Large intestine (tissue), 3 donors: ENCODE measurements at regions not wholly inside any gene's neighbourhood (a gene's known extent, or its start where the extent isn't known, plus 50 kb on each side); places are given as distances from the start of the nearest gene placed in this dataset.

Experiments
- DNase-seq, 2 donors: peaks; one replicate each; pipeline versions ENCODE4 v3.0.0 to v3.0.0-alpha.2; 2013
- H3K27ac ChIP-seq: one replicate; pipeline ENCODE4 v1.5.1; 2013; ENCODE audit warnings: low read length
- H3K27me3 ChIP-seq: 2 replicates; pipeline ENCODE4 v1.6.1; 2013; ENCODE audit warnings: low read length; ENCODE audit not compliant: control insufficient read depth, insufficient read depth
- H3K36me3 ChIP-seq: 2 replicates; pipeline ENCODE4 v1.6.1; 2013; ENCODE audit warnings: low read length; ENCODE audit not compliant: control insufficient read depth, insufficient read depth
- H3K4me1 ChIP-seq: one replicate; pipeline ENCODE4 v1.6.1; 2013; ENCODE audit warnings: low read length; ENCODE audit not compliant: control insufficient read depth, insufficient read depth
- H3K4me3 ChIP-seq: one replicate; pipeline ENCODE4 v1.5.1; 2013; ENCODE audit warnings: low read length
- H3K9me3 ChIP-seq: one replicate; pipeline ENCODE4 v1.6.1; 2013; ENCODE audit warnings: mild to moderate bottlenecking, low read depth, low read length, moderate library complexity; ENCODE audit not compliant: control insufficient read depth
- WGBS: methylation state at CpG from one replicate; pipeline ENCODE4 v1.1.5; 2013; ENCODE audit warnings: low lambda C conversion rate; ENCODE audit not compliant: insufficient coverage; 5-methylcytosine and 5-hydroxymethylcytosine counted together

DNA sequence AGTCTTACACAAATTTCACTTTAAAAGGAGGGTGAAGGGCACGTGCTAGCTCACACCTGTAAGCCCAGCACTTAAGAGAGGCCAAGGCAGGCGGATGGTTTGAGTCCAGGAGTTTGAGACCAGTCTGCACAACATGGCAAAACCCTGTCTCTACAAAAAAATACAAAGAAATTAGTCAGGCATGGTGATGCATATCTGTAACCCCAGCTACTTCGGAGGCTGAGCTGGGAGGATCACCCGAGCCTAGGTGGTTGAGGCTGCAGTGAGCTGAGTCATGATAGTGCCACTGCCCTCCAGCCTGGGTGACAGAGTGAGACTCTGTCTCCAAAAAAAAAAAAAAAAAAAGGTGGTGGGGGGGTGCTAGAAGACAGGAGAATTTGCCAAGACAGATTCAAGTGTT lies 237.3 kb upstream of the KLF14 start:
- H3K4me3 ChIP-seq: no peak overlapping the region
- WGBS: 100% methylated on average over 1 of the region's 4 CpGs

DNA sequence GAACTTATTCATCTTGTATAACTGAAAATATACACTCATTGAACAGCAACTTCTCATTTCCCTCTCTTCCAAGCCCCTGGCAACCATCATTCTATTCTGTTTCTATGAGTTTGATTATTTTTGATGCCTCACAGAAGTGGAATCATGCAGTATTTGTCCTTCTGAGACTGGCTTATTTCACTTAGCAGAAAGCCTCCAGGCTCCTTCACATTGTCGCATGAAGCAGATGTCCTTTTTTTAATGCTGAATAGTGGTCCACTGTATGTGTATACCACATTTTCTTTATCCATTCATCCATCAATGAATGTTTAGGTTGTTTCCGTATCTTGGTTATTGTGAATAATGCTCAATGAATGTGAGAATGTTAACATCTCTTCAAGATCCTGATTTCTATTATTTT lies 238.2 kb upstream of the KLF14 start:
- Histone ChIP-seq H3K36me3 (no peaks in the 10 kb centered on the region), H3K27ac (no peak overlapping the region), H3K4me1 (no peaks in the 10 kb centered on the region), H3K27me3 (no peaks in the 10 kb centered on the region), H3K9me3 (no peaks in the 10 kb centered on the region), H3K4me3 (no peak overlapping the region)
- DNase-seq: no peak
- 80% methylated on average over 2 of the region's 2 CpGs for WGBS

More for the DNA sequence above, 237.3 kb upstream of the KLF14 start:
- H3K27ac ChIP-seq: no peak overlapping the region
- H3K36me3 ChIP-seq: no peaks in the 10 kb centered on the region
- no peaks in the 10 kb centered on the region for H3K4me1 ChIP-seq
- no peak for DNase-seq
- H3K9me3 ChIP-seq: no peaks in the 10 kb centered on the region
- H3K27me3 ChIP-seq: no peaks in the 10 kb centered on the region

DNA sequence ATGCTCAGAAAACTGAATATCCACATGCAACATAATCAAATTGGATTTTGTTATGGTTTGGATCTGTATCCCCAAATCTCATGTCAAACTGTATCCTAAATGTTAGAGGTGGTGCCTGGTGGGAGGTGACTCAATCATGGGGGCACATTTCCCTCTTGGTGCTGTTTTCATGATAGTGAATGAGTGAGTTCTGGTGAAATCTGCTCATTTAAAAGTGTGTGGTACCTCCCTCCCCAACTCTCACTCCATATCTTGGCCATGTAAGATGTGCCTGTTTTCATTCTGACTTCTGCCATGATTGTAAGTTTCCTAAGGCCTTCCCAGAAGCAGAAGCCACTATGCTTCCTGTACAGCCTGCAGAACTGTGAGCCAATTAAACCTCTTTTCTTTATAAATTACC lies 239.6 kb upstream of the KLF14 start:
- no peaks in the 10 kb centered on the region for H3K9me3 ChIP-seq
- no peaks in the 10 kb centered on the region for H3K36me3 ChIP-seq
- H3K4me1 ChIP-seq: no peaks in the 10 kb centered on the region
- H3K27ac ChIP-seq: no peak overlapping the region
- no peaks in the 10 kb centered on the region for H3K27me3 ChIP-seq
- H3K4me3 ChIP-seq: no peak overlapping the region
- DNase-seq: no peak

DNA sequence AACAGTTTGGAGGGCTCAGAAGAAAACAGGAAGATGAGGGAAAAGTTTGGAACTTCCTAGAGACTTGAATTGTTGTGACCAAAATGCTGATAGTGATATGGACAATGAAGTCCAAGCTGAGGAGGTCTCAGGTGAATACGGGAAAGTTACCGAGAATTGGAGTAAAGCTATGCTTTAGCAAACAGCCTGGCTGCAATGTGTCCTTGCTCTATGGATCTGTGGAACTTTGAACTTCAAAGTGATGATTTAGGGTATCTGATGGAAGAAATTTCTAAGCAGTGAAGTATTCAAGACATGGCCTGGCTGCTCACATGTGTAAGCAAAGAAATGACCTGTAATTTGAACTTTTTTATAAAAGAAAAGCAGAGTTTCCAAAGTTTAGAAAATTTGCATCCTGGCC lies 240.2 kb upstream of the KLF14 start:
- Histone ChIP-seq H3K27me3 (no peaks in the 10 kb centered on the region), H3K4me3 (no peak overlapping the region), H3K9me3 (no peaks in the 10 kb centered on the region), H3K27ac (no peak overlapping the region), H3K36me3 (no peaks in the 10 kb centered on the region), H3K4me1 (no peaks in the 10 kb centered on the region)
- DNase-seq: no peak
- whole genome bisulfite sequencing: 100% methylated on average over 2 of the region's 2 CpGs

DNA sequence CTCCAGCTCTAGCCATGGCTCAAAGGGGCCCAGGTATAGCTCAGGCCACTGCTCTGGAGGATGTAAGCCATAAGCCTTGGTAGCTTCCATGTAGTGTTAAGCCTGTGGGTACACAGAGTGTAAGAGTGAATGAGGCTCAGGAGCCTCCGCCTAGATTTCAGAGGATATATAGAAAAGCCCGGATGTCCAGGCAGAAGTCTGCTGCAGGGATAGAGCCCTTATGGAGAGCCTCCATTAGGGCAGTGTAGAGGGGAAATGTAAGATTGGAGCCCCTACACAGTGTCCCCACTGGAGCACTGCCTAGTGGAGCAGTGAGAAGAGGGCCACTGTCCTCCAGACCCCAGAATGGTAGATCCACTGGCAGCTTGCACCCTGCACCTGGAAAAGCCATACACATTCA lies 240.8 kb upstream of the KLF14 start:
- H3K27ac ChIP-seq: no peak overlapping the region
- WGBS: no CpG with 5 or more reads among the region's 2 CpGs
- H3K27me3 ChIP-seq: no peaks in the 10 kb centered on the region
- H3K4me1 ChIP-seq: no peaks in the 10 kb centered on the region
- H3K4me3 ChIP-seq: no peak overlapping the region
- no peaks in the 10 kb centered on the region for H3K36me3 ChIP-seq
- H3K9me3 ChIP-seq: no peaks in the 10 kb centered on the region
- no peak for DNase-seq

DNA sequence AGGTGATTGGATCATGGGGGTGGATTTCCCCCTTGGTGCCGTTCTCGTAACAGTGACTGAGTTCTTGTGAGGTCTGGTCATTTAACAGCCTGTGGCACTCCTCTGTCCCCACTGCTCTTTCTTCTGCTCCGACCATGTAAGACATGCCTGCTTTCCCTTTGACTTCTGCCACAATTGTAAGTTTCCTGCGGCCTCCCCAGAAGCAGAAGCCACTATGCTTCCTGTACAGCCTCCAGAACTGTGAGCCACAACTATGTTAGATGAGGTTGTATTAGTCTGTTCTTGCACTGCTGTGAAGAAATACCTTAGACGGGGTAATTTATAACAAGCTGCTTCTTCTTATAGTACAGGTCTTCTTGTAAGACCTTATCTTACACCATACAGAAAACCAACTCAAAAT lies 241.7 kb upstream of the KLF14 start:
- H3K36me3 ChIP-seq: no peaks in the 10 kb centered on the region
- H3K27me3 ChIP-seq: no peaks in the 10 kb centered on the region
- H3K27ac ChIP-seq: no peak overlapping the region
- no CpG with 5 or more reads among the region's 5 CpGs for WGBS
- H3K4me3 ChIP-seq: no peak overlapping the region
- no peak for DNase-seq
- no peaks in the 10 kb centered on the region for H3K9me3 ChIP-seq
- H3K4me1 ChIP-seq: no peaks in the 10 kb centered on the region

DNA sequence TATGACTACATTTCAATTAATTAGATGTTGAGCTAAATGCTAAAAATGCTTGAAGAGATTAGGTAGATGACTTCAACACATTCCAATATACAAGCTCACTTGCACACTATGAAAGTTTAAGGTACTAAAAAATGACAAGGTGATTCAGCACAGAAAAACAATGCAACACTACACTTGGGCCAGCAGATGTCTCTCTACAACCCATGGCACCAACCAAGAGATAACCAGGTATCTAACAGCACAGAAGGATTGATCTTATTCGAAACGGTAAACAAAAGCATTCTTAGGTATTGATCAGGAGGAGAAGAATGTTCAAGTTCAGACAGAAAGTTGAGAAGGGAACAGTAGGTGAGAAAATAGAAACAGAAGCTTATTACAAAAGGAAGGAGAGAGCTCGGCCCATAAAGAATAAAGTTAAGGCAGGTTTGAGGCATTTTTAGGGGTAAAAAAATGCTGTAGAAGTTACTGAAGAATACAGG lies 248.2 kb upstream of the KLF14 start:
- peaks cover 5% of the 10 kb centered on the region for H3K4me1 ChIP-seq

DNA sequence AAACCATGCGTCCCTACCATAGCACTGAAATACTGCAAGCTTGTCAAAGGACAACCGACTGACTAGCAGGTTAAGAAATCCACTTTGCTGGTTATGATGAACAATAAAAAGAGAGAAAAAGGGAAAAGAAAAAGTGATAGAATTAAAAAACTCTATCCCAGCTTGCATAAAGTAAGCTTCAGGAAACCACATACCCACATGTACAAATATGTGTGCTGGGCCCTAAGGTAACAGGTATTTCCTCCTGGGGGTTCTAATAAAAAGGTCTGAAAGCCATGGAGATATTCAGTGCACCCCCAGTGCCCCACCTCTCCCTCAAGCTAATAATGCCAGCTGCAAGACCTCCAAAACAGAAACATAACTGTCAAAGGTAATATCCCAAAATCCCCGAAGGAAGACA lies 248.6 kb upstream of the KLF14 start:
- no peaks in the 10 kb centered on the region for H3K9me3 ChIP-seq
- no peaks in the 10 kb centered on the region for H3K36me3 ChIP-seq
- H3K4me1 ChIP-seq: peaks cover 5% of the 10 kb centered on the region
- H3K4me3 ChIP-seq: no peak overlapping the region
- H3K27me3 ChIP-seq: no peaks in the 10 kb centered on the region
- no CpG with 5 or more reads among the region's 3 CpGs for WGBS
- no peak for DNase-seq
- H3K27ac ChIP-seq: no peak overlapping the region

More for the DNA sequence above, 248.2 kb upstream of the KLF14 start:
- H3K27me3 ChIP-seq: no peaks in the 10 kb centered on the region
- WGBS: 75% methylated on average over 1 of the region's 3 CpGs
- H3K36me3 ChIP-seq: no peaks in the 10 kb centered on the region
- no peaks in the 10 kb centered on the region for H3K9me3 ChIP-seq
- peak in 1 of 2 donors; percentile 48 for DNase-seq
- no peak overlapping the region for H3K4me3 ChIP-seq
- no peak overlapping the region for H3K27ac ChIP-seq

DNA sequence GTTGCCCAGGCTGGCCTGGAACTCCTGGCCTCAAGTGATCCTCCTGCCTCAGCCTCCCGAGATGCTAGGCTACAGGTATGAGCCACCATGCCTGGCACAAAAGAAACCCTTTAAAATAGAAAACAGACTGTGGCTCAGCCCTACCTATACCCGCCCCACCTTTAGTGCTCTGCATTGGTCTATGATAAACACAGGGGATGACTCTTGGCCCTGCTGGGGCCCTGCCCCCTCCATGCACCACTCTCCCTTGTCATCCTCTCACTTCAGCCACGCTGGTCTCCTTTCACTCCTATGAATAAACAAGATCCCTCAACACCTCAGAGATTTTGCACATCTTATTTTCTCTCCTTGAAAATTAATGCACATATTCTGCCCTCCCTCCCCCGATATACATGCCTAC lies 251.4 kb upstream of the KLF14 start:
- no peak overlapping the region for H3K4me3 ChIP-seq
- DNase-seq: no peak
- WGBS: 100% methylated on average over 1 of the region's 4 CpGs
- H3K36me3 ChIP-seq: no peaks in the 10 kb centered on the region
- peaks cover 5% of the 10 kb centered on the region for H3K4me1 ChIP-seq
- no peaks in the 10 kb centered on the region for H3K9me3 ChIP-seq
- no peaks in the 10 kb centered on the region for H3K27me3 ChIP-seq
- no peak overlapping the region for H3K27ac ChIP-seq

DNA sequence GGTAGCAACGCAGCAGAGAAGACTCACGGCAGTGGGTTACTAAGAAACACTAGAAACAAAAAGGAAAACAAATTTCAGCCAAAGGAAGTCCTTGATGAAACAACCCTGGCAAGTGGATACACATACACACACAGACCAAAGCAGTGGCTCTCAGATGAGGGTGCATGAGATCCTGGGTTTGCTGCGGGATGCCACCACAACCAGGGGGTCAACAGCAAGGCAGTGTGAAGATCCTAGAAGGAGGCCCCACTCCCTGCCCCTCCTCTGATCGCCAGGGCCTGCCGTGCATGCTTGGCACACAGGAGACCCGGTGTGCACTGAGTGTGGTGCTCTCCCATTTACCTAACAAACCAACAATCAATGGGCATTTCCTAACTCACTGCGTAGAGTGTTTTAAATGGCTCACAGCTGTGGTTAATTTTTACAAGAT lies 252.3 kb upstream of the KLF14 start:
- H3K27ac ChIP-seq: no peak overlapping the region
- no peak overlapping the region for H3K4me3 ChIP-seq
- H3K4me1 ChIP-seq: peaks cover 5% of the 10 kb centered on the region
- DNase-seq: peak in 1 of 2 donors; percentile 40
- H3K27me3 ChIP-seq: no peaks in the 10 kb centered on the region
- 20% methylated on average over 1 of the region's 7 CpGs for WGBS
- H3K9me3 ChIP-seq: no peaks in the 10 kb centered on the region
- H3K36me3 ChIP-seq: no peaks in the 10 kb centered on the region

DNA sequence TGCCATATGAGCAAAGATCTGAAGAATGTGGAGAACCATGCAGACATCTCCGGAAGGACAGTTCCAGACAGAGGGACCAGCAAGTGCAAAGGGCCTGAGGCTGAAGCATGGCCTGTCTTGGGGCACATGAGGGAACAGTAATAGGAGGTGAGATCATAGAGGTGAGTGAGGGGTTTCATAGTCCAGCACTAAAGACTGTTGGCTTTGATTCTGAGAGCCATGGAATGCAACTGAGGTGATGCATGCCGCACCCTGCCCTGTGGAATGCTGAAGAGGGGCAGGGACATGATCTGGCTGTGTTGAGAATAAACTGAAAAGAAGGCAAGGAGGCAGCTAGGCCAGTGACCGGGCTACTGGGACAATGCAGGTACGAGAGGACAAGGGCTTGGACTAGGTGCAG lies 253.1 kb upstream of the KLF14 start:
- no CpG with 5 or more reads among the region's 4 CpGs for WGBS
- Histone ChIP-seq H3K27me3 (no peaks in the 10 kb centered on the region), H3K27ac (no peak overlapping the region), H3K9me3 (no peaks in the 10 kb centered on the region), H3K36me3 (no peaks in the 10 kb centered on the region), H3K4me3 (no peak overlapping the region), H3K4me1 (peaks cover 5% of the 10 kb centered on the region)
- DNase-seq: no peak
